Karpas-422 (cell line): ENCODE measurements at regions not wholly inside any gene's neighbourhood (a gene's known extent, or its start where the extent isn't known, plus 50 kb on each side); places are given as distances from the start of the nearest gene placed in this dataset.

ENCODE experiments used
- DNase-seq: peaks from one replicate; pipeline ENCODE4 v3.0.0-alpha.2; 2015
- H2AFZ ChIP-seq: fragments of 200-600 bp; sonication (generic); 2 replicates; pipeline ENCODE4 v1.6.1; 2014; ENCODE audit warnings: antibody characterized with exemption, low read length, mixed read lengths
- H3K27ac ChIP-seq: fragments of 200-600 bp; sonication (generic); 2 replicates; pipeline ENCODE4 v1.5.1; 2014; ENCODE audit warnings: mild to moderate bottlenecking, low read length, moderate library complexity
- H3K27me3 ChIP-seq: fragments of 200-600 bp; sonication (generic); 2 replicates; pipeline ENCODE4 v1.6.1; 2014; ENCODE audit warnings: low read length, mixed read lengths
- H3K36me3 ChIP-seq: fragments of 200-600 bp; sonication (generic); 2 replicates; pipeline ENCODE4 v1.6.1; 2014; ENCODE audit warnings: low read length, mixed read lengths; ENCODE audit not compliant: insufficient read depth
- H3K4me1 ChIP-seq: fragments of 200-600 bp; sonication (generic); 2 replicates; pipeline ENCODE4 v1.6.1; 2014; ENCODE audit warnings: mild to moderate bottlenecking, low read length, mixed read lengths
- H3K4me2 ChIP-seq: fragments of 200-600 bp; sonication (generic); 2 replicates; pipeline ENCODE4 v1.6.1; 2014; ENCODE audit warnings: low read length, low read depth, mild to moderate bottlenecking; ENCODE audit not compliant: poor library complexity, severe bottlenecking
- H3K4me3 ChIP-seq: fragments of 200-600 bp; sonication (generic); 2 replicates; pipeline ENCODE4 v1.5.1; 2014; ENCODE audit warnings: mild to moderate bottlenecking, antibody characterized with exemption, low read length, mixed read lengths
- H3K79me2 ChIP-seq: fragments of 200-600 bp; sonication (generic); 2 replicates; pipeline ENCODE4 v1.6.1; 2014; ENCODE audit warnings: mild to moderate bottlenecking, low read length, mixed read lengths
- H3K9ac ChIP-seq: fragments of 200-600 bp; sonication (generic); 2 replicates; pipeline ENCODE4 v1.6.0; 2014; ENCODE audit warnings: low read length
- H3K9me2 ChIP-seq: fragments of 200-600 bp; sonication (generic), shearing (Covaris generic); replicated peaks from 2 replicates; pipeline ENCODE4 v1.6.0; 2014; ENCODE audit warnings: mild to moderate bottlenecking, low read length, moderate library complexity; ENCODE audit not compliant: insufficient read depth
- H3K9me3 ChIP-seq: fragments of 300-700, 200-600 bp; sonication (generic); 2 replicates; pipeline ENCODE4 v1.6.1; 2014; ENCODE audit warnings: low read length, mixed read lengths
- H4K20me1 ChIP-seq: fragments of 200-600 bp; sonication (generic); 2 replicates; pipeline ENCODE4 v1.6.1; 2014; ENCODE audit warnings: mild to moderate bottlenecking, antibody characterized with exemption, low read length, low read depth; ENCODE audit not compliant: insufficient read depth

DNA sequence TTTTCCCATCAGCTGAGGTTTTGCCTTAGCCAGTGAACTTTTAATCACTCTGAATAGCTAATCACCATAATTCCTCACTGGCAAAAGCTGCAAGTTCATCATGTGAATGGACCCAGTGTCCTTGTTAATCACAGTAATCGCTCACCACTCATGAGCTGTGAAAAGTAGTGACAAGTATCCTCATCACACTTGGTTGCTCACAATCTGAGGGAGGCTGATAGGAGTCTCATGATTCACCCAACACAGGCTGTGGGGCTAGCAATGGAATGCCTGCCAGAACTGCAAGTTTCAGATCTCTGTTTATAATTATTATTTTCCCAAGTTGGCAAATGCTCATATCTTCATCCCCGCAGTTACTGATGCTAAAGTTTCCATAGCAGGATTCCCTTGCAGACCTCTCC lies 467.2 kb downstream of the KIF4B start:
- Histone ChIP-seq H3K4me1 (no peaks in the 10 kb centered on the region), H3K36me3 (no peaks in the 10 kb centered on the region), H2AFZ (no peak overlapping the region), H3K9me2 (no peaks in the 10 kb centered on the region), H3K9me3 (no peaks in the 10 kb centered on the region), H3K27me3 (no peaks in the 10 kb centered on the region), H3K79me2 (no peaks in the 10 kb centered on the region), H3K9ac (no peak overlapping the region), H3K4me3 (no peak overlapping the region), H3K4me2 (no peak overlapping the region), H3K27ac (no peak overlapping the region), H4K20me1 (no peaks in the 10 kb centered on the region)
- no peak for DNase-seq

DNA sequence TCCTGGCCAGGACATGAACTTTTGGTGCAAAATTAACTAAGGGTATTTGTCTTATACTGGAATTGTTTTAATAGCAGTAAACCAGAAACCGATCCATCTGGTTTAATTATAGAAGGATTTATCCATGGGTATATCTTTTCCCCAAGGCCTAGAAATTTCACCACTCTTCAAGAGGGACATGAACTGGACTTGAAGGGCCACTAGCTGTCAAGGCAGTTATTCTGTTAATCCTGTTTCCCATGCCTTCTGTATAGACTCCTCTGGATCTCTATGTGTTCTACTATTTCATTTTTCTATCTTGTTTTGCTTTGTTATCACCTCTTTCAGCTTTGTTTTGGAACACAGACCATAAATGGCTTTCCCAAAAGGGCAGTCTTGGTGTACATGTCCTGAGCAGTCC lies 467.6 kb downstream of the KIF4B start:
- Histone ChIP-seq H3K27me3 (no peaks in the 10 kb centered on the region), H3K36me3 (no peaks in the 10 kb centered on the region), H3K79me2 (no peaks in the 10 kb centered on the region), H3K9me3 (no peaks in the 10 kb centered on the region), H3K4me3 (no peak overlapping the region), H3K4me1 (no peaks in the 10 kb centered on the region), H3K9me2 (no peaks in the 10 kb centered on the region), H3K27ac (no peak overlapping the region), H3K9ac (no peak overlapping the region), H2AFZ (no peak overlapping the region), H4K20me1 (no peaks in the 10 kb centered on the region), H3K4me2 (no peak overlapping the region)
- DNase-seq: no peak

DNA sequence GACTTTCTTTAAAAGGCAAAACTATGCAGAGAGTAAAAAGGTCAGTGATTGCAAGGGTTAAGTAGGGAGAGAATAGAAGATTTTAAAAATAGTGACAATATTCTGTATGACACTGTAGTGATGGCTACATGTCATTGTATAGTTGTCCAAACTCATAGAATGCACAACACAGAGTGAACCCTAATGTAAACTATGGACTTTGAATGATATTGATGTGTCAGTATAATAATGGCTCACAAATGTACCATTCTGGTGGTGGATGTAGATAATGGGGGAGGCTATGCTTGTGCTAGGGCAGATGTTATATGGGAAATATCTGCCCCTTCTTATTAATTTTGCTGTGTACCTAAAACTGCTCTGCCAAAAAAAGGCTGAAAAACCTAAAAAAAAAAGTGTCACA lies 468.9 kb downstream of the KIF4B start:
- Histone ChIP-seq H3K27me3 (no peaks in the 10 kb centered on the region), H2AFZ (no peak overlapping the region), H3K9me3 (no peaks in the 10 kb centered on the region), H3K4me3 (no peak overlapping the region), H4K20me1 (no peaks in the 10 kb centered on the region), H3K4me1 (no peaks in the 10 kb centered on the region), H3K36me3 (no peaks in the 10 kb centered on the region), H3K9ac (no peak overlapping the region), H3K27ac (no peak overlapping the region), H3K79me2 (no peaks in the 10 kb centered on the region), H3K4me2 (no peak overlapping the region), H3K9me2 (no peaks in the 10 kb centered on the region)
- no peak for DNase-seq

DNA sequence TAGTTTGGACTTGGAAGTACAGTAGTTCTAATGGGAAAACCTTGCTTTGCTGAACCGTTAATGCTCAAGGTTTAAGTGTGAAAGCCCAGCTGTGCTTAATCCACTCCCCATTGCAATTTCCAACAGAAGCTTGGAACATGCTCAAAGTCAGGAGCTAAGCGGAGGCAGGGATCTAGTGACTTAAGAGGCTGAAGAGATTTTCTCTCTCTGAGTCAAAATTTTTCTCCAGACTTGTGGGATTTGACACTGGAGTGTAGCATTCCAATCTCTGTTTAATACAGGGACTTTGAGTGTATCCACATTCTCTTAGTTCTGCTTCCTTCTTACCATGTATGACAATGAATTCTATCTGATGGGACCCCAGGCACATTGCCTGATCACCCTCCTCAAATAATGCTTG lies 471.8 kb downstream of the KIF4B start:
- Histone ChIP-seq H3K9me3 (no peaks in the 10 kb centered on the region), H3K27me3 (no peaks in the 10 kb centered on the region), H3K9me2 (no peaks in the 10 kb centered on the region), H3K4me2 (no peak overlapping the region), H3K36me3 (no peaks in the 10 kb centered on the region), H3K27ac (no peak overlapping the region), H2AFZ (no peak overlapping the region), H3K4me3 (no peak overlapping the region), H3K9ac (no peak overlapping the region), H3K4me1 (no peaks in the 10 kb centered on the region), H3K79me2 (no peaks in the 10 kb centered on the region), H4K20me1 (no peaks in the 10 kb centered on the region)
- no peak for DNase-seq

DNA sequence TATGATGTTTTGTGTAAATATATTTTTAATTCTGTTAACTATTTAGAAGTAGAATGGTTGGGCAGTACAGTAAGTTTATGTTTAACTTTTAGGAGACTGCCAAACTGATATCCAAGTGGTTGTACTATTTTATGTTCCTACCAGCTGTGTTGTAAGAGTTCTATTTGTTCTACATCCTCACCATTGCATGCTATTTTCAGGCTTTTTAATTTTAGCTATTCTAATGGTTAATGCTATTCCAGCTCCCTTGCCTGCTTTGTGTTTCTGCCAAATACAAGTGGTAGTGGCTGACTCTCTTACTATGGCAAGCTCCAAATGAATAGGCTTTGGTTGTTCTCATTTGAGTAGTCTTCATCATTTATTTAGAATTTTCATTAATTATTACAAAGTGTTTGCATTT lies 476.4 kb downstream of the KIF4B start:
- H3K9ac ChIP-seq: no peak overlapping the region
- H3K4me1 ChIP-seq: no peaks in the 10 kb centered on the region
- H3K79me2 ChIP-seq: no peaks in the 10 kb centered on the region
- no peak overlapping the region for H3K4me2 ChIP-seq
- H2AFZ ChIP-seq: no peak overlapping the region
- peaks cover 2% of the 10 kb centered on the region; the same call in 1 of the 2 replicates for H3K27me3 ChIP-seq
- H3K9me3 ChIP-seq: no peaks in the 10 kb centered on the region
- DNase-seq: no peak
- H3K9me2 ChIP-seq: no peaks in the 10 kb centered on the region
- H4K20me1 ChIP-seq: no peaks in the 10 kb centered on the region
- H3K4me3 ChIP-seq: no peak overlapping the region
- H3K36me3 ChIP-seq: no peaks in the 10 kb centered on the region
- no peak overlapping the region for H3K27ac ChIP-seq

DNA sequence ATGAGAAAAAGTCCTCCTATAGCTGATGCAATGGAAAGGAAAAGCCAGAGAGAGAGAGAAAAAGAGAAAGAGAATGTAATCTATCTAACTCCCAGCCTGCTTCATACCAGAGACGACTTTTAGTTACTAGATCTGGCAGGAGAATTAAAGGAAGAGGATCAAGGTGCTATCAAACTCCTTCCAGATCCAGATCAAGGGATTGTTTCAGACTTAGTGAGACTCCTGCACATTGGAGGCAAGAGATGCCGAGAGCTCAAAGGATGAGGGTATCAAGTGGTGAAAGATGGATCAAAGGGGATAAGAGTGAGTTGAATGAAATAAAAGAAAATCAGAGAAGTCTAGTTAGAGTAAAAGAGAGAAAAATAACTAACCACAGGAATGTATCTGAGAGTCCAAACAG lies 478.6 kb downstream of the KIF4B start:
- Histone ChIP-seq H3K27me3 (peaks cover 2% of the 10 kb centered on the region; the same call in 1 of the 2 replicates), H3K79me2 (no peaks in the 10 kb centered on the region), H3K4me2 (no peak overlapping the region), H3K9me2 (no peaks in the 10 kb centered on the region), H3K36me3 (no peaks in the 10 kb centered on the region), H4K20me1 (no peaks in the 10 kb centered on the region), H3K9ac (no peak overlapping the region), H3K4me3 (no peak overlapping the region), H3K27ac (no peak overlapping the region), H2AFZ (no peak overlapping the region), H3K9me3 (no peaks in the 10 kb centered on the region), H3K4me1 (no peaks in the 10 kb centered on the region)
- DNase-seq: no peak

DNA sequence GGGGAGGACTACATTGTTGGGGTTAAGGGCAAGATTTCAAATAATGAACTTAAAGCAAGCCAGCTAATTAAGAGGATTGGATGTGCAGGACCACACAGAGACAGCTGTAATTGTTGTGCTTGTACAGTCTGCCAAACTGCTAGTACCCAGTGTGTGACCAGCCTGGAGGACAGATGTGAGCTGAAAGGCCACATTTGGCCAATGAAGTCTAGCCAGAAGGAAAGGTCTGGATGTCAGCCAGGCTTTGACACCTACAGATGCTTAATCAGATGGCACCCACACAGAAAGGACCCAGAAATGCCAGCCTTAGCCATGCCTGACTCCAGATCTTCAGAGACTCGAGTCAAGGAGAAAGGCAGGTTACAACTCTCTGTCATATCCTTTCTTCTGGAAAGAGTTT lies 491.1 kb downstream of the KIF4B start:
- H3K4me1 ChIP-seq: no peaks in the 10 kb centered on the region
- DNase-seq: no peak
- H3K9ac ChIP-seq: no peak overlapping the region
- H2AFZ ChIP-seq: no peak overlapping the region
- no peaks in the 10 kb centered on the region for H3K36me3 ChIP-seq
- no peaks in the 10 kb centered on the region for H3K79me2 ChIP-seq
- H3K4me3 ChIP-seq: no peak overlapping the region
- H4K20me1 ChIP-seq: no peaks in the 10 kb centered on the region
- H3K27ac ChIP-seq: no peak overlapping the region
- H3K27me3 ChIP-seq: no peaks in the 10 kb centered on the region
- H3K9me2 ChIP-seq: no peaks in the 10 kb centered on the region
- no peak overlapping the region for H3K4me2 ChIP-seq
- H3K9me3 ChIP-seq: no peaks in the 10 kb centered on the region

DNA sequence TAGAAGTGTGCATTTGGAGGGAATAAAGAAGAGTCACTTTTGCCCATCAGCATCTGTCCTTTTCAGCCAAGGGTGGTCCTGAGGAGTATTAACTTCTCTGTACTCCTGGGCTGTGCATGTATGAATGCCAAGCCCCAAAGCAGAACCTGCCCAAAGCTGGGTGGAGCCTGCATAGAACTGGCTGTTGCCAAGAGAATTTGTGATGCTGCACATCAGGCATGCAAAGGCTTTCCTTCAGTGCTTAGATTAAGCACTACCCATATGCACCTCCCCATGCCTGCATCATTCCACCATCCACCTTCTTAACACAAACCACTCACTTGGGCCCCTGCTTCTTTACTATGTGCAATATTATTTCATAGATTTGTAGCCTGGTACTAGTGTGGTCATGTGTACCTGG lies 493.8 kb downstream of the KIF4B start:
- Histone ChIP-seq H4K20me1 (no peaks in the 10 kb centered on the region), H3K9ac (no peak overlapping the region), H3K9me3 (no peaks in the 10 kb centered on the region), H3K4me3 (no peak overlapping the region), H3K4me1 (no peaks in the 10 kb centered on the region), H3K9me2 (no peaks in the 10 kb centered on the region), H2AFZ (no peak overlapping the region), H3K36me3 (no peaks in the 10 kb centered on the region), H3K4me2 (no peak overlapping the region), H3K79me2 (no peaks in the 10 kb centered on the region), H3K27ac (no peak overlapping the region), H3K27me3 (no peaks in the 10 kb centered on the region)
- DNase-seq: no peak

DNA sequence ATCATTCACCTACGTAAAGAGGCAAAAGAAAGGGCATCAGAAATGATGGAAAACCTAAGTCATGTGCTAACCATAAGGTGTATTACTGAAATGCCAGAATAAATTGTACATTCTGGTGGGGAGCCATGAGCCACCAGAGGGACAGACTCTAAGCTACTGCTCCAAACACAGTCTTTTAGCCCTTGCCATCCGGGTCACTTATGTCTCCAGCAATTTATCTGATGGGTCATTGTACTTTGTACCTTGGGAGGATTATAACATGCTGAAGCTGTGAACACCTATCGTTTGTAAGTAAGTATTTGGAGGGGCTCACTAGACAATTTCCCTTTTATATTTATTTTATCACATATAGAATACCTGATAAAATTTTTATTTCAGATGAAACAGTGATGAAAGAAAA lies 495.1 kb downstream of the KIF4B start:
- Histone ChIP-seq H3K4me3 (no peak overlapping the region), H4K20me1 (no peaks in the 10 kb centered on the region), H2AFZ (no peak overlapping the region), H3K36me3 (no peaks in the 10 kb centered on the region), H3K4me2 (no peak overlapping the region), H3K27ac (no peak overlapping the region), H3K79me2 (no peaks in the 10 kb centered on the region), H3K9me3 (no peaks in the 10 kb centered on the region), H3K4me1 (no peaks in the 10 kb centered on the region), H3K27me3 (no peaks in the 10 kb centered on the region), H3K9ac (no peak overlapping the region), H3K9me2 (no peaks in the 10 kb centered on the region)
- DNase-seq: no peak
